Neural cell (in vitro differentiated cells): ENCODE measurements at regions not wholly inside any gene's neighbourhood (a gene's known extent, or its start where the extent isn't known, plus 50 kb on each side); places are given as distances from the start of the nearest gene placed in this dataset.

Experiments
- H2AFZ ChIP-seq: fragments of 200-600, 300-800 bp; sonication (generic), shearing (Covaris generic); 2 replicates; pipeline ENCODE4 v1.6.0; 2014; ENCODE audit warnings: low read depth, mild to moderate bottlenecking, antibody characterized with exemption, low read length, moderate library complexity
- H3F3A ChIP-seq: fragments of 200-600 bp; shearing (Covaris generic); 2 replicates; pipeline ENCODE4 v1.6.1; 2016; ENCODE audit warnings: mild to moderate bottlenecking, moderate library complexity, mixed read lengths, antibody characterized with exemption, low read length; ENCODE audit not compliant: insufficient read depth, poor library complexity, severe bottlenecking
- H3K27ac ChIP-seq: fragments of 200-600, 300-800 bp; sonication (generic), shearing (Covaris generic); 2 replicates; pipeline ENCODE4 v1.5.1; 2014; ENCODE audit warnings: mild to moderate bottlenecking, low read length, moderate library complexity
- H3K27me3 ChIP-seq: fragments of 300-800, 200-600 bp; sonication (generic), shearing (Covaris generic); 2 replicates; pipeline ENCODE4 v1.6.0; 2014; ENCODE audit warnings: mild to moderate bottlenecking, low read depth, low read length, moderate library complexity; ENCODE audit not compliant: insufficient read depth
- H3K36me3 ChIP-seq: fragments of 300-800, 200-600 bp; sonication (generic), shearing (Covaris generic); 2 replicates; pipeline ENCODE4 v1.5.1; 2014; ENCODE audit warnings: mild to moderate bottlenecking, antibody characterized with exemption, low read length, moderate library complexity; ENCODE audit not compliant: insufficient read depth
- H3K4me2 ChIP-seq: fragments of 300-800, 200-600 bp; sonication (generic), shearing (Covaris generic); 2 replicates; pipeline ENCODE4 v1.6.0; 2014; ENCODE audit warnings: mild to moderate bottlenecking, low read length
- H3K4me3 ChIP-seq: fragments of 300-800, 200-600 bp; sonication (generic), shearing (Covaris generic); 2 replicates; pipeline ENCODE4 v1.5.1; 2014; ENCODE audit warnings: mild to moderate bottlenecking, low read length, moderate library complexity
- H3K79me2 ChIP-seq: fragments of 200-600 bp; shearing (Covaris generic); replicated peaks from 2 replicates; pipeline ENCODE4 v1.6.0; 2014; ENCODE audit warnings: mild to moderate bottlenecking, low read length, moderate library complexity; ENCODE audit not compliant: insufficient read depth
- H3K9ac ChIP-seq: fragments of 300-800, 200-600 bp; sonication (generic), shearing (Covaris generic); 2 replicates; pipeline ENCODE4 v1.6.1; 2016; ENCODE audit warnings: mild to moderate bottlenecking, low read length, mixed read lengths
- H3K9me2 ChIP-seq: fragments of 200-600 bp; shearing (Covaris generic); 2 replicates; pipeline ENCODE4 v1.6.1; 2016; ENCODE audit warnings: mild to moderate bottlenecking, low read length, mixed read lengths; ENCODE audit not compliant: insufficient read depth
- H3K9me3 ChIP-seq: fragments of 200-600, 300-800 bp; sonication (generic), shearing (Covaris generic); 2 replicates; pipeline ENCODE4 v1.6.1; 2016; ENCODE audit warnings: mild to moderate bottlenecking, mixed run types, low read length, moderate library complexity, mixed read lengths
- H4K20me1 ChIP-seq: fragments of 200-600 bp; shearing (Covaris generic); 2 replicates; pipeline ENCODE4 v1.6.1; 2016; ENCODE audit warnings: mild to moderate bottlenecking, mixed run types; ENCODE audit not compliant: insufficient read depth
- EP300 ChIP-seq: fragments of 450-650 bp; conservative IDR thresholded peaks from 2 replicates; pipeline ENCODE4 v1.6.1; 2014; ENCODE audit warnings: antibody characterized with exemption, mild to moderate bottlenecking, moderate library complexity; ENCODE audit not compliant: poor library complexity, severe bottlenecking
- EZH2 ChIP-seq: fragments of 200-600, 300-800 bp; shearing (Covaris generic), sonication (generic); IDR thresholded peaks from 2 replicates; pipeline ENCODE4 v1.6.1; 2014; ENCODE audit warnings: antibody characterized with exemption, low read length, borderline replicate concordance, mild to moderate bottlenecking; ENCODE audit not compliant: insufficient read depth, poor library complexity, severe bottlenecking
- MXI1 ChIP-seq: fragments of 450-650 bp; conservative IDR thresholded peaks from 2 replicates; pipeline ENCODE4 v1.6.1; 2014; ENCODE audit warnings: antibody characterized with exemption, mild to moderate bottlenecking; ENCODE audit not compliant: poor library complexity, severe bottlenecking
- POLR2AphosphoS5 ChIP-seq: IDR thresholded peaks from 2 replicates; pipeline ENCODE4 v1.6.1; 2012
- RAD21 ChIP-seq: fragments of 450-650 bp; conservative IDR thresholded peaks from 2 replicates; pipeline ENCODE4 v1.6.1; 2014; ENCODE audit warnings: antibody characterized with exemption, mild to moderate bottlenecking, moderate library complexity
- SMC3 ChIP-seq: fragments of 450-650 bp; conservative IDR thresholded peaks from 2 replicates; pipeline ENCODE4 v1.6.1; 2014; ENCODE audit warnings: antibody characterized with exemption, mild to moderate bottlenecking, moderate library complexity; ENCODE audit not compliant: poor library complexity
- TAF1 ChIP-seq: IDR thresholded peaks from 2 replicates; pipeline ENCODE4 v1.6.1; 2012; ENCODE audit warnings: low read depth
- TF ChIP-seq, protein P1 (sequence below): fragments of 450-650 bp; IDR thresholded peaks from 2 replicates; pipeline ENCODE4 v1.5.1; 2014; ENCODE audit warnings: antibody characterized with exemption, mild to moderate bottlenecking, moderate library complexity; ENCODE audit not compliant: poor library complexity, severe bottlenecking
- TF ChIP-seq, protein P2 (sequence below): IDR thresholded peaks from 2 replicates; pipeline ENCODE4 v1.6.1; 2012; ENCODE audit warnings: borderline replicate concordance

DNA sequence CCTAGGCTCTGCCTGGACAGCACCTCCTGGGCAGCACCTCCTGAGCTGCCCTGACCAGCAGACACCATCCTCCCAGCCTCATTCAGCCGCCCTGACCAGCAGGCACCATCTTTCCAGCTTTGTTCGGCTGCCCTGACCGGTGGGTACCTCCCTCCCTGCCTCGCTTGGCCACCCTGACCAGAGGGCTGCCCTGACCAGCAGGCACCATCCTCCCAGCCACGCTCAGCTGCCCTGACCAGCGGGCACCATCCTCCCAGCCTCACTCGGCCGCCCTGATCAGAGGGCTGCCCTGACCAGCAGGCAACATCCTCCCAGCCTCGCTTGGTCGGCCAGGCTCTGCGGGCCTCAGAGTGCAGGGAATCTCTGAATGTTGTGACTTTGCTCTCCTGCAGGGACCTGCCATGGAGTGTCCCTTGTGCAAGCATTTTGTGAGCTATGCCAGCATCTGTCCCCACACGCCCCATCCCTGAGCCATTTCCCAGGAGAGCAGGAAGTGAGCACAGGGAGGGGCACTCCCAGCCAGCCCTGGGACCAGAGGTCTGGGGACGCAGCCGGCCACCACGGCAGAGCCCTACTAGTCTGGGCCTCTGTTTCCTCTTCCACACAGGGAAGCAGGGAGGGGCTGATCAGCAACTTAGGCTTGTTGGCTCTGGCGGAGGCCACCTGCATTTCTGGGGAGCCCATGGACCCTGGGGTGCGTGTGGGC lies 265.5 kb downstream of the SEC23A start:
- Histone ChIP-seq H3K27me3 (no peaks in the 10 kb centered on the region), H3K9ac (no peak overlapping the region), H3K9me3 (no peaks in the 10 kb centered on the region), H3K27ac (no peak overlapping the region), H3F3A (no peaks in the 10 kb centered on the region), H3K4me2 (no peak overlapping the region), H3K4me3 (no peak overlapping the region), H2AFZ (no peak overlapping the region), H3K79me2 (no peaks in the 10 kb centered on the region), H3K36me3 (no peaks in the 10 kb centered on the region), H4K20me1 (no peaks in the 10 kb centered on the region), H3K9me2 (no peaks in the 10 kb centered on the region)
- TF ChIP-seq SMC3 (no peak), MXI1 (no peak), TAF1 (no peak), RAD21 (no peak), EZH2 (no peak), EP300 (no peak), POLR2AphosphoS5 (no peak)
- TF ChIP-seq, protein P1, sequence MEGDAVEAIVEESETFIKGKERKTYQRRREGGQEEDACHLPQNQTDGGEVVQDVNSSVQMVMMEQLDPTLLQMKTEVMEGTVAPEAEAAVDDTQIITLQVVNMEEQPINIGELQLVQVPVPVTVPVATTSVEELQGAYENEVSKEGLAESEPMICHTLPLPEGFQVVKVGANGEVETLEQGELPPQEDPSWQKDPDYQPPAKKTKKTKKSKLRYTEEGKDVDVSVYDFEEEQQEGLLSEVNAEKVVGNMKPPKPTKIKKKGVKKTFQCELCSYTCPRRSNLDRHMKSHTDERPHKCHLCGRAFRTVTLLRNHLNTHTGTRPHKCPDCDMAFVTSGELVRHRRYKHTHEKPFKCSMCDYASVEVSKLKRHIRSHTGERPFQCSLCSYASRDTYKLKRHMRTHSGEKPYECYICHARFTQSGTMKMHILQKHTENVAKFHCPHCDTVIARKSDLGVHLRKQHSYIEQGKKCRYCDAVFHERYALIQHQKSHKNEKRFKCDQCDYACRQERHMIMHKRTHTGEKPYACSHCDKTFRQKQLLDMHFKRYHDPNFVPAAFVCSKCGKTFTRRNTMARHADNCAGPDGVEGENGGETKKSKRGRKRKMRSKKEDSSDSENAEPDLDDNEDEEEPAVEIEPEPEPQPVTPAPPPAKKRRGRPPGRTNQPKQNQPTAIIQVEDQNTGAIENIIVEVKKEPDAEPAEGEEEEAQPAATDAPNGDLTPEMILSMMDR = no peak
- TF ChIP-seq, protein P2, sequence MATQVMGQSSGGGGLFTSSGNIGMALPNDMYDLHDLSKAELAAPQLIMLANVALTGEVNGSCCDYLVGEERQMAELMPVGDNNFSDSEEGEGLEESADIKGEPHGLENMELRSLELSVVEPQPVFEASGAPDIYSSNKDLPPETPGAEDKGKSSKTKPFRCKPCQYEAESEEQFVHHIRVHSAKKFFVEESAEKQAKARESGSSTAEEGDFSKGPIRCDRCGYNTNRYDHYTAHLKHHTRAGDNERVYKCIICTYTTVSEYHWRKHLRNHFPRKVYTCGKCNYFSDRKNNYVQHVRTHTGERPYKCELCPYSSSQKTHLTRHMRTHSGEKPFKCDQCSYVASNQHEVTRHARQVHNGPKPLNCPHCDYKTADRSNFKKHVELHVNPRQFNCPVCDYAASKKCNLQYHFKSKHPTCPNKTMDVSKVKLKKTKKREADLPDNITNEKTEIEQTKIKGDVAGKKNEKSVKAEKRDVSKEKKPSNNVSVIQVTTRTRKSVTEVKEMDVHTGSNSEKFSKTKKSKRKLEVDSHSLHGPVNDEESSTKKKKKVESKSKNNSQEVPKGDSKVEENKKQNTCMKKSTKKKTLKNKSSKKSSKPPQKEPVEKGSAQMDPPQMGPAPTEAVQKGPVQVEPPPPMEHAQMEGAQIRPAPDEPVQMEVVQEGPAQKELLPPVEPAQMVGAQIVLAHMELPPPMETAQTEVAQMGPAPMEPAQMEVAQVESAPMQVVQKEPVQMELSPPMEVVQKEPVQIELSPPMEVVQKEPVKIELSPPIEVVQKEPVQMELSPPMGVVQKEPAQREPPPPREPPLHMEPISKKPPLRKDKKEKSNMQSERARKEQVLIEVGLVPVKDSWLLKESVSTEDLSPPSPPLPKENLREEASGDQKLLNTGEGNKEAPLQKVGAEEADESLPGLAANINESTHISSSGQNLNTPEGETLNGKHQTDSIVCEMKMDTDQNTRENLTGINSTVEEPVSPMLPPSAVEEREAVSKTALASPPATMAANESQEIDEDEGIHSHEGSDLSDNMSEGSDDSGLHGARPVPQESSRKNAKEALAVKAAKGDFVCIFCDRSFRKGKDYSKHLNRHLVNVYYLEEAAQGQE = no peak

- H3K9ac ChIP-seq = no peak overlapping the region
- no peaks in the 10 kb centered on the region for H3K36me3 ChIP-seq
- H2AFZ ChIP-seq = no peak overlapping the region
- TF ChIP-seq POLR2AphosphoS5 (no peak), RAD21 (no peak), TAF1 (no peak), SMC3 (no peak), EP300 (no peak), MXI1 (no peak), EZH2 (no peak)
- TF ChIP-seq, protein P2 = no peak
- TF ChIP-seq, protein P1 = no peak
- no peaks in the 10 kb centered on the region for H3K9me2 ChIP-seq
- no peaks in the 10 kb centered on the region for H3K27me3 ChIP-seq
- no peaks in the 10 kb centered on the region for H3K79me2 ChIP-seq
- H4K20me1 ChIP-seq = no peaks in the 10 kb centered on the region
- no peaks in the 10 kb centered on the region for H3K9me3 ChIP-seq
- H3F3A ChIP-seq = no peaks in the 10 kb centered on the region
- no peak overlapping the region for H3K27ac ChIP-seq
- no peak overlapping the region for H3K4me2 ChIP-seq
- no peak overlapping the region for H3K4me3 ChIP-seq
Observed at GRCh38 chr14:38836539-38836938, 266.5 kb downstream of the SEC23A start.
